ENCODE measurements at regions not wholly inside any gene's neighbourhood (a gene's known extent, or its start where the extent isn't known, plus 50 kb on each side); places are given as distances from the start of the nearest gene placed in this dataset.

DNA sequence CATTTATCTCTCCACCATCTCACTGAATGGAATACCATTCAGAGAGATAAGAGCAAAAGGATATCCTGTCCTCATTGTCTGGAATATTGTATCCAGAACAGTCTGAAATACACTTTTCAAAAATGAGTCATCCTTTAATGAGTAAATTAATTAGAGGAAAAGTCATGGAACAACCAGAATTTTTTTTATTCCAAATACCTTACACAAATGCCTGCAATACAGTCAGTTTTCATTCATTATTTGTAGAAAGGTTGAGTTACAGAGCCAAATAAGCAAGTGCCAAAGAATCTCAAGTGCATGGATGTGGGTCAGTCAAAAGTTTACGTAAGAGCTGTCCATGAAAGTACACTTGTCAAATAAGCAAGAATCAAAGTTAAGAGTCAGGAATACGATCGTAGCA, 482.6 kb downstream of the IPMK start:
- no peak overlapping the region for H3K4me3 ChIP-seq (replicated peaks; ENCODE audit: low read depth, low read length)
- TF ChIP-seq, protein P1, sequence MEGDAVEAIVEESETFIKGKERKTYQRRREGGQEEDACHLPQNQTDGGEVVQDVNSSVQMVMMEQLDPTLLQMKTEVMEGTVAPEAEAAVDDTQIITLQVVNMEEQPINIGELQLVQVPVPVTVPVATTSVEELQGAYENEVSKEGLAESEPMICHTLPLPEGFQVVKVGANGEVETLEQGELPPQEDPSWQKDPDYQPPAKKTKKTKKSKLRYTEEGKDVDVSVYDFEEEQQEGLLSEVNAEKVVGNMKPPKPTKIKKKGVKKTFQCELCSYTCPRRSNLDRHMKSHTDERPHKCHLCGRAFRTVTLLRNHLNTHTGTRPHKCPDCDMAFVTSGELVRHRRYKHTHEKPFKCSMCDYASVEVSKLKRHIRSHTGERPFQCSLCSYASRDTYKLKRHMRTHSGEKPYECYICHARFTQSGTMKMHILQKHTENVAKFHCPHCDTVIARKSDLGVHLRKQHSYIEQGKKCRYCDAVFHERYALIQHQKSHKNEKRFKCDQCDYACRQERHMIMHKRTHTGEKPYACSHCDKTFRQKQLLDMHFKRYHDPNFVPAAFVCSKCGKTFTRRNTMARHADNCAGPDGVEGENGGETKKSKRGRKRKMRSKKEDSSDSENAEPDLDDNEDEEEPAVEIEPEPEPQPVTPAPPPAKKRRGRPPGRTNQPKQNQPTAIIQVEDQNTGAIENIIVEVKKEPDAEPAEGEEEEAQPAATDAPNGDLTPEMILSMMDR (IDR thresholded peaks at IDR 0.05; ENCODE audit: low read length, missing control alignments) = no peak
- no peak for DNase-seq (ENCODE audit: low read depth)

DNA sequence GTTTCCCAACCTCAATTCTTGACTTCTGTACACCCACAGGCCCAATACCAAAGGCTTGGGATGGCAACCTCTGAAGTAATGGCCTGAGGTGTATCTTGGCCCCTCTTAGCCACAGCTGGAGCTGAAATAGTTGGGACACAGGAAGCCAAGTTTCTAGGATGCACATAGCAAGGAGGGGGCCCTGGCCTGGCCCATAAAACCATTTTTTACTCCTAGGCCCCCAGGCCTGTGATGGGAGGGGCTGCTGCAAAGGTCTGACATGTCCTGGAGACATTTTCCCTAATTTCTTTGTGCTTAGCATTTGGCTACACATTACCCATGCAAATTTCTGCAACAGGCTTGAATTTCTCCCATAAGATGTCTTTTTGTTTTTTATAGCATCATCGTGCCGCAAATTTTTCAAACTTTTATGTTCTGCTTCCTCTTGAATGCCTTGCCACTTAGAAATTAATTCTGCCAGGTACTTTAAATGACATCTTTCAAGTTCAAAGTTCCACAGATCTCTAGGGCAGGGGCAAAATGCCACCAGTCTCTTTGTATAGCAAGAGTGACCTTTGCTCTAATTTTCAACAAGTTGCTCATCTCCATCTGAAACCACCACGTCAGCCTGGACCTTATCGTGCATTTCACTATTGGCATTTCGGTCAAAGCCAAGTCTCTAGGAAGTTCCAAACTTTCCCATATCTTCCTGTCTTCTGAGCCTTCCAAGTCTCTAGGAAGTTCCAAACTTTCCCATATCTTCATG, 490.8 kb downstream of the IPMK start:
- TF ChIP-seq, protein P1 (IDR thresholded peaks at IDR 0.05; ENCODE audit: low read length, missing control alignments) = no peak
- no peak overlapping the region for H3K4me3 ChIP-seq (replicated peaks; ENCODE audit: low read depth, low read length)
- no peak for DNase-seq (ENCODE audit: low read depth)

DNA sequence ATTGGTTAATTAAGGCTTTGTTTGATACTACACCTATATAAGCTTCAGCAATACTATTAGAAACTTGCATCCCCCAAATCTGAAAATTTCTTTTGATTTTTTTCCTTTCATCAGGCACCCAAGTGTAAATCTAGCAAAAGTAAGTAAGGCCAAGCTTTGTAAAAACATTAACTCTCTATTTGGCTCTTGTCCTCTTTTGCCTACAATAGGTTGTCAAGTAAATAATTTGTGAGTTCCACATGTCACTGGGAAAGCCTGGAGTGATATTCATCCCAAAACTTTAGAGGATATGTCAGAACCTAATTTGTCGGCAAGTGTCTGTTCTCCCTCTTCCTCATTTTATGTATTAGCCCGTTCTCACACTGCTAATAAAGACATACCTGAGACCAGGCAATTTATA, 492.4 kb downstream of the IPMK start:
- H3K4me3 ChIP-seq (replicated peaks; ENCODE audit: low read depth, low read length) = no peak overlapping the region
- TF ChIP-seq, protein P1 (IDR thresholded peaks at IDR 0.05; ENCODE audit: low read length, missing control alignments) = no peak
- DNase-seq (ENCODE audit: low read depth) = no peak

DNA sequence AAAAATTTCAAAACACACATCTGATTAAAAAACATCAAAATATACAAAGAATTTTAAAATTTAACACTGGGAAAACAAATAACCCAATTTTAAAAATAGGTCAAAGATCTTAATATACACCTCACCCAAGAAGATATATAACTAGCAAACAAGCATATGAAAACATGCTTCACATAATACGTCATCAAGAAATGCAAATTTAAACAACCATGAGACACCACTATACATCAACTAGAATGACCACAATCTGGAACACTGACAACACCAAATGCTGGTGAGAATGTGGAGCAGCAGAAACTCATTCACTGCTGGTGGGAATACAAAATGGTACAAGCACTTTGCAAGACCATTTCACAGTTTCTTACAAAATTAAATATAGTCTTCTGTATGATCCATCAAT, 498.4 kb downstream of the IPMK start:
- TF ChIP-seq, protein P1 (IDR thresholded peaks at IDR 0.05; ENCODE audit: low read length, missing control alignments) = no peak
- no peak for DNase-seq (ENCODE audit: low read depth)

DNA sequence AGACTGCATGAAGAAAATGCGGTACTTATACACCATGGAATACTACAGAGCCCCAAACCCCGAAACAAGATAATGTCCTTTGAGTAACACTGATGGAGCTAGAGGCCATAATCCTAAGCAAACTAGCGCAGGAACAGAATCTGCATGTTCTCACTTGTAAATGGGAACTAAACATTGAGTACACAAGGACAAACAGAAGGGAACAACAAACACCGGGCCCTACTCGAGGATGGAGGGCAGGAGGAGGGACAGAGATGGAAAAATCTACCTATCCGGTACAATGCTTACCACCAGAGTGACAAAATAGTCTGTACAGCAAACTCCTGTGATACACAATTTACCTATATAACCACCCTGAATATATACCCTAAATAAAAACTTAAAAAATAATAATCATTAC, 507.9 kb downstream of the IPMK start:
- H3K4me3 ChIP-seq (replicated peaks; ENCODE audit: low read depth, low read length) = no peak overlapping the region
- DNase-seq (ENCODE audit: low read depth) = no peak
- TF ChIP-seq, protein P1 (IDR thresholded peaks at IDR 0.05; ENCODE audit: low read length, missing control alignments) = no peak

More for the DNA sequence above, 498.4 kb downstream of the IPMK start:
- no peak overlapping the region for H3K4me3 ChIP-seq (replicated peaks; ENCODE audit: low read depth, low read length)

DNA sequence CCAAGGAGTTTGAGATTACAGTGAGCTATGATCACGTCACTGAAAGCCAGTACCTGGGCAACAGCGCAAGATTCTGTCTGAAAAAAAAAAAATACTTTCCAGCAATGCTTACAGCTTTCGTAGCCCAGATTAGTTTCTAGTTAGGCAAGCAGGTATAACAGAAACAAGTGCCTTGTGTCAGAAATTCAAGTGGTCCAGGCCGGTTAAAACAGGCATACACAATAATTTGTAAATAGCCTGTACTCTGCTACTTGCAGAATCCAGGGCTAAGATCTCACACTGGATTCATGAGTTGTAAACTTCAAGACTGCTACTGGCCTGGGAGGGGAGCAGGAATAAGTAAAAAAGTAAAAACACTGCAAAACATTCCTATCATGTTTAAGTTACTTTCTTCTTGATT, 512.9 kb downstream of the IPMK start:
- TF ChIP-seq, protein P1 (IDR thresholded peaks at IDR 0.05; ENCODE audit: low read length, missing control alignments) = no peak
- no peak overlapping the region for H3K4me3 ChIP-seq (replicated peaks; ENCODE audit: low read depth, low read length)

DNA sequence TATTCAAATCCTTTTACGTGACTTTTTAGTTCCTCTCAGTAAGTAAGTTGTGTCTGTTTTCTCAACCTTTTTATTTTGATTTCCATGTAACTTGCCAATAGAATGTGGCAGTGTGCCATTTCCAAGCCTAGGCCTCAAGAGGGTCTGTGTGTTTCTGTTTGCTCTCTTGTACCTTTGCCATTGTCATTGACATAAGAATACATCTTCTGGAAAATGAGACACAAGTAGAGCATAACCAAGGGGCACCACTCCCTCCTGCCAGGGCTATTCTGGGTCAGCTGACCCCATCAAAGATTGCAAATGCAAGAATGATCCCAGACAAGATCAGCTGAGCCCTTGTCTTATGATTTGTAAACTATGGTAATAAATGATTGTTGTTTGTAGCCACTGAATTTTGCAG, 524.0 kb downstream of the IPMK start:
- DNase-seq (ENCODE audit: low read depth) = no peak
- no peak overlapping the region for H3K4me3 ChIP-seq (replicated peaks; ENCODE audit: low read depth, low read length)
- TF ChIP-seq, protein P1 (IDR thresholded peaks at IDR 0.05; ENCODE audit: low read length, missing control alignments) = no peak

More for the DNA sequence above, 512.9 kb downstream of the IPMK start:
- DNase-seq (ENCODE audit: low read depth) = no peak
